Activated CD4-positive, alpha-beta memory T cell treated with anti-CD3 and anti-CD28 coated beads for 36 hours (primary cell): ENCODE measurements at regions not wholly inside any gene's neighbourhood (a gene's known extent, or its start where the extent isn't known, plus 50 kb on each side); places are given as distances from the start of the nearest gene placed in this dataset.
"Not testable (repeated sequence)": the region's sequence is repeated elsewhere in the genome, so short reads cannot be mapped to it uniquely, and the experiment has no call there.

ENCODE experiments used
- CTCF ChIA-PET: fragments of 350-600 bp; sonication (Branson Sonifier 250); formaldehyde crosslinking; loops from one replicate; lab custom pipeline; 2021; ENCODE audit warnings: antibody characterized with exemption, inconsistent platforms; lab: Charles Lee
- POLR2A ChIA-PET: fragments of 350-600 bp; sonication (Branson Sonifier 250); formaldehyde crosslinking; loops from one replicate; lab custom pipeline; 2021; ENCODE audit warnings: antibody characterized with exemption; lab: Charles Lee
- DNase-seq: peaks from one replicate; pipeline ENCODE4 v3.0.0-alpha.2; 2020
- H3K27ac Mint-ChIP-seq: one replicate; pipeline ENCODE4 v1.8.0; 2021; ENCODE audit warnings: mixed read lengths
- H3K27me3 Mint-ChIP-seq: one replicate; pipeline ENCODE4 v1.8.0; 2021; ENCODE audit warnings: mixed read lengths
- H3K36me3 Mint-ChIP-seq: one replicate; pipeline ENCODE4 v1.8.0; 2021; ENCODE audit warnings: mixed read lengths
- H3K4me1 Mint-ChIP-seq: one replicate; pipeline ENCODE4 v1.8.0; 2021; ENCODE audit warnings: low read depth, mixed read lengths
- H3K4me3 Mint-ChIP-seq: one replicate; pipeline ENCODE4 v1.8.0; 2021; ENCODE audit warnings: mild to moderate bottlenecking, mixed read lengths
- H3K9me3 Mint-ChIP-seq: one replicate; pipeline ENCODE4 v1.8.0; 2021; ENCODE audit warnings: mixed read lengths
- intact Hi-C: fragments of 100-400 bp; cut with micrococcal nuclease; formaldehyde crosslinking; loops from one replicate; pipeline ENCODE4 v1.15.1; 2023

DNA sequence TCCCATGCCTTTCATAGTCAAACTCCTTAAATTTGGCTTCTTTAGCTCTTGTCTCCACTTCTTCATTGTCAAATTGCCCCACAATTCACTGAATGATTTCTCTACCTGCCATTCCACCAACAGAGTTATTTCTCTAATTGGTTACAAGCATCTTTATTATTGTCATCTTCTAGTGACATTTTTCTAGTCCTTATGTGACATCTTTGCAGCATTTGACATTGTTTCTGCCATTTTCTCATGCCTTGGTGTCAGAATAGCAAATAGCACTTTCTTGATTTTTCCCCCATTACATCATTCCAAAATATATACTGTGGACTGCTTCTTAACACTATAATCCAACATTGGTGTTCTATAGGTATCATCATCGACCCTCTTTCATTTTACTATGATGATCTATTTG is 137.7 kb upstream of the HDDC2 start:
- H3K4me1 Mint-ChIP-seq = no peaks in the 10 kb centered on the region
- CTCF ChIA-PET = no interaction called here
- no peaks in the 10 kb centered on the region for H3K9me3 Mint-ChIP-seq
- H3K27ac Mint-ChIP-seq = no peak overlapping the region
- no peak overlapping the region for H3K4me3 Mint-ChIP-seq
- POLR2A ChIA-PET = no interaction called here
- H3K27me3 Mint-ChIP-seq = peaks cover 5% of the 10 kb centered on the region
- no peaks in the 10 kb centered on the region for H3K36me3 Mint-ChIP-seq
- DNase-seq = no peak
- intact Hi-C loops = no loop called here

DNA sequence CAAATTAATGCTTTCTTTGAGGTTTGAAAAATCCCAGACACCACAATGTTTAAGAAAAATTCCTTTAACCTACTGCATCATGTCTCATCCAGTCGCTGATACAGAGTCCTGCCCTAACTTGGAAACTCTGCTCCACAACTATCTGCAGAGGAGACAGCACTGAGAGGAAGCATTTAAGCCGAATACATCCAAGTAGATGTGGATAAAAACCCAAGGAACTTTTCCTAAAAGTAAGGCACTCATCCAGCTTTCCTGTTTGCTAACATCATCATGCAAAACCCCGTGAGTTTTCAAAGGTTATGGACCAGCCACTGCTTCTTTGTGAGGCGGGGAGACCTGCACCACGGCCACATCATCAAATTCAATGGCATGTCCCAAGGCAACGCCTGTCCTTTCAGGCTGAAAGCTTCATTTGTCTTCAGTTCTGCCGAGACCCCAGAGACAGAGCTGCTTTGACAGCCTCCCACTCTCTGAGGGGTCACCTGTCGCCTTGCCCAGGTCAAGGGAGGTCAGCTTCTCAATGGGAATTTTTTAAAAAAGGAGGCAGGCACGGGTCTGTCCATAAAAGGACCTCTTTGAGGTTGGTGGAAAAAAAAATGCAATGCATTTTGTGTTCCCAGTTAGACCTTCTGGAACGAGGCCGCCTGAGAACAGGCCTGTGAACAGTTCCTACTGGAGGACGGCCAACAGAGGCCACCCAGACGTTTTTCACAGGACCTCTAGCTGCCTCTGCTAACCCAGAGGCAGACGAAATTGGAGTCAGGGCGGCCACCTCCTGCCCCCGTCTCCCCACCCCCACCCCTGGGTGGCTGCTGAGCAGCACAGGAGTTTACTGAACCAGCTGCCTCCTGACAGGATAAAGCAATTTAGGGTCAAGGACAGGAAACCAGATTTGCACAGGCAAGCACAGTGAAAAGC is 142.5 kb upstream of the HDDC2 start:
- intact Hi-C loops = no loop called here
- Mint-ChIP-seq H3K4me1 (no peaks in the 10 kb centered on the region), H3K9me3 (no peaks in the 10 kb centered on the region), H3K27ac (no peak overlapping the region), H3K36me3 (no peaks in the 10 kb centered on the region), H3K27me3 (peaks cover 4% of the 10 kb centered on the region), H3K4me3 (no peak overlapping the region)
- ChIA-PET CTCF (no interaction called here), POLR2A (no interaction called here)
- no peak for DNase-seq

DNA sequence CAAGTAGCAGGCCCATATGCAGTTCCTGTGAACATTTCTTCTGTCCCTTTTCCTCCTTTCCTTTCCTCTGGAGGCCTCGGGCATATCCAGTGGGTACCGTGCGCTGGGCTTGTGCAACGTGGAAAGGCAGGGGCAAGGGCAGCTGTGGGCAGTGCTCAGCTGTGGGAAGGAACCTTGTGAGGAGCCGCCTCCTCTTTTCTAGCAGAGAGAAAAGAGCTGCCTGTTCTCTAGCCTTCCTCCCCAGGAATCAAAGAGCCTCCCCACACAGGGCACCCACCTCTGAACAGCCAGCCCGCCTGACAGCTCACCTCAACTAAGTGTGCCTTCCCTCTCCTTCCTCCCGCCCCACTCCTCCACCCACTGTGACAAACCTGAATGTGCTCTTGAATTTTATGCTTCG is 143.3 kb upstream of the HDDC2 start:
- intact Hi-C loops = no loop called here
- POLR2A ChIA-PET = no interaction called here
- H3K4me1 Mint-ChIP-seq = no peaks in the 10 kb centered on the region
- no peak for DNase-seq
- H3K9me3 Mint-ChIP-seq = no peaks in the 10 kb centered on the region
- H3K27ac Mint-ChIP-seq = no peak overlapping the region
- no peaks in the 10 kb centered on the region for H3K36me3 Mint-ChIP-seq
- peaks cover 4% of the 10 kb centered on the region for H3K27me3 Mint-ChIP-seq
- H3K4me3 Mint-ChIP-seq = no peak overlapping the region
- CTCF ChIA-PET = no interaction called here

DNA sequence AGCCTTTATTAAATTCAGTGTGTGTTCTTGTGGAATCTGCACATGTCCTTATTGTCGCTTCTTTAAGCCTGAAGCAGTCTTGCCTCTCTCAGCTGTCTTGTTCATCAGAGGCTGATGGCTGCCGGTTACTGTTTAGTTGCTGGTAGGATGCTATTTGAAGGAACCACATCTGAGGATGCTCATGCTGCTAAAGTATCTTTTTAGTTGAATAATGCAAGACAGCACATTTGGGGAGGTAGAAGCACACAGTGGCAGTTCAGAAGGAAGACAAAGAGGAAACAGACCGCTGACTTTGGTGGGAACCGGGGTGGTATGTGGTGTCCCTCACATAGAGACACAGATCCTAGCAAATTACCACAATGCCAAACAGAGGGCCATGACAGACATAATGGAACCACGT is 144.2 kb upstream of the HDDC2 start:
- no peaks in the 10 kb centered on the region for H3K36me3 Mint-ChIP-seq
- H3K27me3 Mint-ChIP-seq = peaks cover 4% of the 10 kb centered on the region
- intact Hi-C loops = no loop called here
- H3K9me3 Mint-ChIP-seq = no peaks in the 10 kb centered on the region
- H3K4me3 Mint-ChIP-seq = no peak overlapping the region
- no peak overlapping the region for H3K27ac Mint-ChIP-seq
- POLR2A ChIA-PET = no interaction called here
- no peak for DNase-seq
- no peaks in the 10 kb centered on the region for H3K4me1 Mint-ChIP-seq
- CTCF ChIA-PET = no interaction called here

DNA sequence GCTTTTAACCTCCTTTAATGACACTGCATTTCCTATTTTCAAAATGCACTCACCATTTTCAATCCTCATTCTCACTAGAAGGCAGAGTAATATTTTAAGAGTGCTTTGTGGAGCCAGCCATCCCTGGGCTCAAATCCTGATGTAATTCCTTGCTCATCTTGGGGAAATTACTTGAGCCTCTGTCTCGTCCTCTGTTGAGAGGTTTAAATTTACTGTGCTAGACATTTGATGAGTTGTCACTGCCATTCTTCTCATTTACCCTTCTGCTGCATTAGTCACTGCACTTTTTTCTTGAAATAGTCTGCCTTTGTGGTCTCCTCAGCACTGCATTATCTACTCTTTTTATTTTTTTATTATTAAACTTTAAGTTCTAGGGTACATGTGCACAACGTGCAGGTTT is 150.0 kb upstream of the HDDC2 start:
- Mint-ChIP-seq H3K4me3 (no peak overlapping the region), H3K27ac (no peak overlapping the region), H3K36me3 (no peaks in the 10 kb centered on the region), H3K9me3 (peaks cover 11% of the 10 kb centered on the region), H3K4me1 (no peaks in the 10 kb centered on the region), H3K27me3 (peaks cover 3% of the 10 kb centered on the region)
- CTCF ChIA-PET = no interaction called here
- no peak for DNase-seq
- POLR2A ChIA-PET = no interaction called here
- intact Hi-C loops = no loop called here

DNA sequence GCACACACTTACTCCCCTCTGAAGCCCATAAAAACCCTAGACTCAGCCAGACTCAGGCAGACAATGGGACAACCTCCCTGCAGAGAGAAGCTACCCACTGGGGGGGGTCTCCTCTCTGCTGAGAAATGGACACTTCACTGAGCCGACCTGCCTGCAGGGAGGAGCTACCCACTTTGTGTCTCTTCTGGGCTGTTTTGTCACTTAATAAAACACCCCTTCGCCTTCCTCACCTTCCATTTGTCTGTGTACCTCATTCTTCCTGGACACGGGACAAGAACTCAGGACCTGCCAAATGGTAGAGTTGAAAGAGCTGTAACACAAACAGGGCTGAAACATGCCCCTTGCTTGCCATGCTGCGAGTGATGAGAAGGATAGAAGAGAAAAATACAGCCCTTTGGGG is 151.7 kb upstream of the HDDC2 start:
- CTCF ChIA-PET = no interaction called here
- Mint-ChIP-seq H3K4me3 (no peak overlapping the region), H3K9me3 (peaks cover 14% of the 10 kb centered on the region), H3K4me1 (no peaks in the 10 kb centered on the region), H3K27ac (no peak overlapping the region), H3K36me3 (no peaks in the 10 kb centered on the region), H3K27me3 (peaks cover 3% of the 10 kb centered on the region)
- intact Hi-C loops = no loop called here
- DNase-seq = no peak
- POLR2A ChIA-PET = no interaction called here

DNA sequence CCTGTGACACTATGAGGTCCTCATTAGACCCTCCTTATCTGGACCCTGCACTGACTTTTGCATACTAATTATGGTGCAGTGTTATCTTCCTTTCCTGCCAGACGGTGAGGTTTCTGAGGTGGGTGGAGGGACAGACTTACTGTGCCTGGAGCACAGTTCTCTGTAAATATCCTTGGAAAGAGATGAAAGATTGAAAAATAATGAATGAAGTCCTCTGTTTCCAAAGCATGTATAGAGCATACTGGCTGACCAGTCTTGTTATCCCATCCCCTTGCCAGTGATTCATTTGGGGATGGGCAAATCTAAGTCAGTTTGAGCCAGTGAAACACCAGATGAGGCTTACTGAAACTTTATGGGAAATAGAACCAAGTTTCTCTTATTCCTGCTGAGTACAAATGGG is 152.6 kb upstream of the HDDC2 start:
- intact Hi-C loops = no loop called here
- no peaks in the 10 kb centered on the region for H3K4me1 Mint-ChIP-seq
- H3K27me3 Mint-ChIP-seq = peaks cover 3% of the 10 kb centered on the region
- no peaks in the 10 kb centered on the region for H3K36me3 Mint-ChIP-seq
- ChIA-PET CTCF (no interaction called here), POLR2A (no interaction called here)
- no peak overlapping the region for H3K27ac Mint-ChIP-seq
- peaks cover 20% of the 10 kb centered on the region for H3K9me3 Mint-ChIP-seq
- no peak overlapping the region for H3K4me3 Mint-ChIP-seq
- DNase-seq = no peak

DNA sequence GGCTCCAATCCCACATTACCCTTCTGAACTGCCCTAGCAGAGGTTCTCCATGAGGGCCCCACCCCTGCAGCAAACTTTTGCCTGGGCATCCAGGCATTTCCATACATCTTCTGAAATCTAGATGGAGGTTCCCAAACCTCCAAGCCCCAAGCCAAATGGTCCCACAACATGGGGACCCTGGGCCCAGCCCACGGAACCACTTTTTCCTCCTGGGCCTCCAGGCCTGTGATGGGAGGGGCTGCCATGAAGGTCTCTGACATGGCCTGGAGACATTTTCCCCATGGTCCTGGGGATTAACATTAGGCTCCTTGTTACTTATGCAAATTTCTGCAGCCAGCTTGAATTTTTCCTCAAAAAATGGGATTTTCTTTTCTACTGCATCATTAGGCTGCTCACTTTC is 156.7 kb upstream of the HDDC2 start:
- POLR2A ChIA-PET, CTCF ChIA-PET, intact Hi-C loops, H3K4me1 Mint-ChIP-seq, H3K27ac Mint-ChIP-seq, H3K4me3 Mint-ChIP-seq, DNase-seq, H3K27me3 Mint-ChIP-seq, H3K36me3 Mint-ChIP-seq: not testable (repeated sequence)
- peaks cover 20% of the 10 kb centered on the region for H3K9me3 Mint-ChIP-seq

DNA sequence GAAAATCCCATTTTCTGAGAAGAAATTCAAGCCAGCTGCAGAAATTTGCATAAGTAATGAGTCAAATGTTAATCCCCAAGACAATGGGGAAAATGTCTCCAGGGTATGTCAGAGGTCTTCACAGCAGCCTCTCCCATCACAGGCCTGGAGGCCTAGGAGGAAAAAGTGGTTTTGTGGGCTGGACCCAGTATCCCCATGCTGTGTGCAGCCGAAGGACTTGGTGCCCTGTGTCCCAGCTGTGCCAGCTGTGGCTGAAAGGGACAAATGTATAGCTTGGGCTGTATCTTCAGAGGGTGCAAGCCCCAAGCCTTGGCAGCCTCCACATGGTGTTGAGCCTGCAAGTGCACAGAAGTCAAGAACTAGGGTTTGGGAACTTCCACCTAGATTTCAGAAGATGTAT is 163.6 kb upstream of the HDDC2 start:
- H3K4me1 Mint-ChIP-seq, H3K4me3 Mint-ChIP-seq, H3K27ac Mint-ChIP-seq, POLR2A ChIA-PET, CTCF ChIA-PET, H3K9me3 Mint-ChIP-seq, H3K36me3 Mint-ChIP-seq, H3K27me3 Mint-ChIP-seq, intact Hi-C loops, DNase-seq: not testable (repeated sequence)

DNA sequence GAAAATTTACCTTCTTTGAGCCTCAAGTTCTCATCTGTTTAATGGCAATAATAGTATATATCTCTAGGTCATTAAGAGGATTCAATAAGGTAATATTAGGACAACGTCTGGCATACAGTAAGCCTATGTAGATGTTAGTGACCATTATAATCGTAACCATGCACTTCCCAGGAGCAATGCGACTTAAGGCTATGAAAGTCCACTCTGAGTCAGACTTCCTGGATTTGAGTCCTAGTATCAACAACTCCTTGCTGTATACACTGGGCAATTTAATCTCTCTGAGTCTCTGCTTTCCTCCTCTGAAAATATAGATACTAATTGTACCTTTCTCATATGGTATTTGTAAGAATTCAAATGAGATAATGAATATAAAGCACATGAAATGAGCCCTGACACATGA is 168.1 kb upstream of the HDDC2 start:
- Mint-ChIP-seq H3K9me3 (no peaks in the 10 kb centered on the region), H3K4me1 (no peaks in the 10 kb centered on the region), H3K27me3 (peaks cover 12% of the 10 kb centered on the region), H3K36me3 (no peaks in the 10 kb centered on the region), H3K27ac (no peak overlapping the region), H3K4me3 (no peak overlapping the region)
- intact Hi-C loops = no loop called here
- no peak for DNase-seq
- CTCF ChIA-PET = no interaction called here
- POLR2A ChIA-PET = no interaction called here

DNA sequence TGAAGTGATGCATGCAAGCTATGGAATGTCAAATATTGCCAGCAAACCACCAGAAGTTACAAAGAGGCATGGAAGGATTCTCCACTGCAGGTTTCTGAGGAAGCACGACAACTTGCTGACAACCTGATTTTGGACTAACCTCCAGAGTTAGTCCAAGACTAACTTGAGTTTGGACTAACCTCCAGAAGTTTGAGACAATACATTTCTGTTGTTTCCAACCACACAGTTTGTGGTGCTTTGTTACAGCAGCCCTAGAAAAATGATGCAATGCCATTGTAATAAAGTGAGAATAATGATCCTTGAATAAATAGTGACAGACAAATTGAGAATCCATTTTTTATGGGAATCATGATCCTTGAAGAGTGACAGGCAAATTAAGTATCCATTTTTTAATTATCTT is 169.9 kb upstream of the HDDC2 start:
- Mint-ChIP-seq H3K27me3 (peaks cover 8% of the 10 kb centered on the region), H3K9me3 (no peaks in the 10 kb centered on the region), H3K27ac (no peak overlapping the region), H3K36me3 (no peaks in the 10 kb centered on the region), H3K4me1 (no peaks in the 10 kb centered on the region), H3K4me3 (no peak overlapping the region)
- POLR2A ChIA-PET = no interaction called here
- CTCF ChIA-PET = no interaction called here
- no peak for DNase-seq
- intact Hi-C loops = no loop called here

DNA sequence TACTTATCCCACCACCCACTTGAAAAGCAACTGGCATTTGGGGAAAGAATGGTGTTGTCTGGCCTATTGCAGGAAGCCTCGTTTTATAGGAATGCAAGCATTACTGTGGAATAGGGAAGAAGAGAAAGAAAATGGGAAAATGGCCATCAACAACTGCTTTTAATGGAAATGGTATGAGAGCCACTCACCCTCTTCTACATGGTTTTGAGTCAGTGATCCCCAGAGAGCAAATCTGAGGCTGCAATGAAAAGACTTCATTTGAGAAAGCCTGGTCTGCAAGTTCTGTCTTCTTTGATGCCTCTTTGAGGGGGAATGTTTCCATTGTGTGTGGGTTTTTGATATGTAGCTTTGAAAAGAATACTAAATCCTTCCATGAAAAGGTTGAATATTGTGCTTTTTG is 172.3 kb upstream of the HDDC2 start:
- Mint-ChIP-seq H3K9me3 (no peaks in the 10 kb centered on the region), H3K27ac (no peak overlapping the region), H3K27me3 (peaks cover 6% of the 10 kb centered on the region), H3K4me3 (no peak overlapping the region), H3K4me1 (no peaks in the 10 kb centered on the region), H3K36me3 (no peaks in the 10 kb centered on the region)
- intact Hi-C loops = no loop called here
- ChIA-PET CTCF (no interaction called here), POLR2A (no interaction called here)
- DNase-seq = no peak

DNA sequence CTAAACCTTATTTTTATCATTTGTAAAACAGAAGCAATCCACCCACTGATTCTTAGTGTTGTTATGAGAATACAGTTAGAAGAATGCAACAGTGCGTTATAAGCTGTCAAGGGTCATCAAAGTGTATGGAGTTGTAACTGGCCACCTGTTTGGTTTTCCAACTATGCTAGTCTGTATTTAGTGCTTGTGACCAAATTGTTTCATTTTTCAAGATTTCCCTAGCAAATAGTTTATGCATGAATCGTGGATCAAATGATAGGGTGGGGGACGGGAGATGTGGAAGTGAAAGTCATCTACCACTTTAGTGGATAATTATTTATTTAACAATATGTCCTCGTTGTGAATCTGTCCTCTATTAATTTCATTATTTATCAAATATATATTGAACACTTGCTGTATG is 175.4 kb upstream of the HDDC2 start:
- intact Hi-C loops = no loop called here
- Mint-ChIP-seq H3K27me3 (peaks cover 2% of the 10 kb centered on the region), H3K4me1 (no peaks in the 10 kb centered on the region), H3K9me3 (no peaks in the 10 kb centered on the region), H3K36me3 (no peaks in the 10 kb centered on the region), H3K4me3 (no peak overlapping the region), H3K27ac (no peak overlapping the region)
- POLR2A ChIA-PET = no interaction called here
- CTCF ChIA-PET = no interaction called here
- no peak for DNase-seq
